Astrocyte of the spinal cord (primary cell): ENCODE measurements at regions not wholly inside any gene's neighbourhood (a gene's known extent, or its start where the extent isn't known, plus 50 kb on each side); places are given as distances from the start of the nearest gene placed in this dataset.
"Not testable (repeated sequence)": the region's sequence is repeated elsewhere in the genome, so short reads cannot be mapped to it uniquely, and the experiment has no call there.

Experiments used
- DNase-seq: peaks from one replicate; pipeline ENCODE4 v3.0.0; 2011; ENCODE audit warnings: low read depth, low spot score
- H3K4me3 ChIP-seq: 2 replicates; pipeline ENCODE4 v1.5.1; 2011; ENCODE audit warnings: low read depth, mild to moderate bottlenecking, low read length, moderate library complexity
- in situ Hi-C: cut with HindIII; loops from 2 replicates; pipeline ENCODE4 v1.10.0; 2017; ENCODE audit warnings: low sequenced_read_pairs
- TF ChIP-seq, protein P1 (sequence below): IDR thresholded peaks from 2 replicates; pipeline ENCODE4 v1.5.1; 2012; ENCODE audit warnings: low read depth, mild to moderate bottlenecking, low read length, inconsistent platforms

DNA sequence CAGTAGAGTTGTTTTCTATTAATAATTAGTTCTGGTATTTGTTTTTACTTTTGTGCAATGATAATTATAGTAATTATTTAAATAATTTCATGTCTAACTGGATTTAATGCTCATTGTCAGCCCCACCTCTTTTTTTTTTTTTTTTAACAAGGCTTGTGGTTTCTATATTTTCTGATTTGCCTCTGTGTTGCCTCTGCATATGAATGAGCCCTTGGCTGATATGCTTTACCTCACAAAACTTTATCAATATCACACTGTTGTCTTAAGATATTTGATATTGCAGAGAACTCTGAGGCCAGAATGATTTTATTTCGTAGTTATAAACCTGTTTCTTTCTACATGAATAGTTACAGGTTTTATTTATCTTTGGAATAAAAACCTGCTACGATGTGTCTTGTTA, 116.2 kb upstream of the ATP2B1 start:
- H3K4me3 ChIP-seq: no peak overlapping the region

DNA sequence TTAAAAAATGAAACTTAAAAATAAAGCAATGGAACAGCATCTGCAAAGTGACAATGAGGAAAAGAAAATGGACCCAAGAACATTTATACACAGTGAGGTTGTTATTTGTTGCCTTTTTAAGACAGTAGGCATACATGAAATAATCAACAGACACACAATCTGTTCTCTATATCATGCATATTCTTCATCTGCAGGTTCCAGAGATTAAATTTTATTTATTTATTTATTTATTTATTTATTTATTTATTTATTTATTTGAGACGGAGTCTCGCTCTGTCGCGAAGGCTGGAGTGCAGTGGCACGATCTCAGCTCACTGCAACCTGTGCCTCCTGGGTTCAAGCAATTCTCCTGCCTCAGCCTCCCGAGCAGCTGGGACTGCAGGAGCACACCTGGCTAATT, 114.4 kb upstream of the ATP2B1 start:
- DNase-seq, in situ Hi-C loops: not testable (repeated sequence)

More for the DNA sequence above, 116.2 kb upstream of the ATP2B1 start:
- no peak for DNase-seq
- in situ Hi-C loops: no loop called here
- TF ChIP-seq, protein P1, sequence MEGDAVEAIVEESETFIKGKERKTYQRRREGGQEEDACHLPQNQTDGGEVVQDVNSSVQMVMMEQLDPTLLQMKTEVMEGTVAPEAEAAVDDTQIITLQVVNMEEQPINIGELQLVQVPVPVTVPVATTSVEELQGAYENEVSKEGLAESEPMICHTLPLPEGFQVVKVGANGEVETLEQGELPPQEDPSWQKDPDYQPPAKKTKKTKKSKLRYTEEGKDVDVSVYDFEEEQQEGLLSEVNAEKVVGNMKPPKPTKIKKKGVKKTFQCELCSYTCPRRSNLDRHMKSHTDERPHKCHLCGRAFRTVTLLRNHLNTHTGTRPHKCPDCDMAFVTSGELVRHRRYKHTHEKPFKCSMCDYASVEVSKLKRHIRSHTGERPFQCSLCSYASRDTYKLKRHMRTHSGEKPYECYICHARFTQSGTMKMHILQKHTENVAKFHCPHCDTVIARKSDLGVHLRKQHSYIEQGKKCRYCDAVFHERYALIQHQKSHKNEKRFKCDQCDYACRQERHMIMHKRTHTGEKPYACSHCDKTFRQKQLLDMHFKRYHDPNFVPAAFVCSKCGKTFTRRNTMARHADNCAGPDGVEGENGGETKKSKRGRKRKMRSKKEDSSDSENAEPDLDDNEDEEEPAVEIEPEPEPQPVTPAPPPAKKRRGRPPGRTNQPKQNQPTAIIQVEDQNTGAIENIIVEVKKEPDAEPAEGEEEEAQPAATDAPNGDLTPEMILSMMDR: no peak

DNA sequence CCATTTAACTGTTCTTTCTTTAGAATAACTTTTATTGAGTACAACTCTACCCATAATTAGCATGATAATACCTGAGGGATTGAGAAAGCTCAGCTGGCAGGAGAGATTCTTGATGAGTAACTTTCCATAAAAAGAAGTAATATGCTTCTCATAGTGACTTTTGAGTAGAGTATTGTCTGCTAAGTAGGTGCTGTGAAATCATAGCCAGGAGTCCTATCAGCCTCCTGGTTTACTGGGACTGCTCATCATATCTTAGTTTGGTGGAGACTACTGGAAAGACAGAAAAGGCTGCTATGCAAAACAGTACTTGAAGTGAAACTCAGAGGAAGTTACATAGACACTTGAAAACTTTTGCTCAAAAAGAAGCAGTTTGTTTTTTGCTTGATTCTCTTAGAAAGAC, 113.3 kb upstream of the ATP2B1 start:
- TF ChIP-seq, protein P1: no peak
- in situ Hi-C loops: no loop called here
- DNase-seq: no peak
- H3K4me3 ChIP-seq: no peak overlapping the region

More for the DNA sequence above, 114.4 kb upstream of the ATP2B1 start:
- not testable (repeated sequence) for H3K4me3 ChIP-seq

DNA sequence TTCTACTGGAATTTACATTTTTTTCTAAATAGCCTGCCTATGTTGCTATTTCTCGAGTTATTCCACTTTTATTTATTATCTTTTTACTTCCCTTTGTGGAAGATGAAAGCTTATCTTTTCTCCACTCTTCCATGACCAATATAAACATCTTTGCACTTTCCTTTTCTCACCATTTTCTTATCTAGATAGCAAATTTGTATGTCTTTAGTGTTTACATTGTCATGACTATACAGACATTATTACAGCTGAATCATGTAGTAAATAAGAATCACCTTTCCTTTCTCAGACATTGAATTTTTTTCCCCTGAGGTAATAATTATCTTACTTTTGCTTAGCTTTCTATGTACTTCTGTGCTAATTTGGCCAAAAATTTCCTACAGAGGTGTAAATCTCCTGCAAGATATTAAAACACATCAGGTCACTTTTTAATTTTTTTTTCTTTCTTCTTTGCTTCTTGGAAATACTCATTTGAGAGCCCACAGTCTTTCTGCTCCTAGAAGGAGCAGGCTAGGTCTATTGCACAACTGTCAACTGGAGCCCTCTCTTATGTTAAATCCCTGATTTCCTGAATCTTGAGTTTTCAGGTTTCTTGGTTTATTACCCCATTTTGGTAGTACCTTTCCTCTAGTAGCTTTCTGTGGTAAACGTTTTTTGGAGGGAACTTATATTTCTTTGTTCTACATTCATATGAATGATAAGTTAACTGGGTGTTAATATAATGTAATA, 109.0 kb upstream of the ATP2B1 start:
- H3K4me3 ChIP-seq: no peak overlapping the region
- in situ Hi-C loops: no loop called here
- DNase-seq: no peak
- TF ChIP-seq, protein P1: no peak

- in situ Hi-C loops: no loop called here
- no peak for DNase-seq
- TF ChIP-seq, protein P1: no peak
- H3K4me3 ChIP-seq: no peak overlapping the region
Measured at GRCh38 chr12:89815225-89815624, 106.6 kb upstream of the ATP2B1 start.

DNA sequence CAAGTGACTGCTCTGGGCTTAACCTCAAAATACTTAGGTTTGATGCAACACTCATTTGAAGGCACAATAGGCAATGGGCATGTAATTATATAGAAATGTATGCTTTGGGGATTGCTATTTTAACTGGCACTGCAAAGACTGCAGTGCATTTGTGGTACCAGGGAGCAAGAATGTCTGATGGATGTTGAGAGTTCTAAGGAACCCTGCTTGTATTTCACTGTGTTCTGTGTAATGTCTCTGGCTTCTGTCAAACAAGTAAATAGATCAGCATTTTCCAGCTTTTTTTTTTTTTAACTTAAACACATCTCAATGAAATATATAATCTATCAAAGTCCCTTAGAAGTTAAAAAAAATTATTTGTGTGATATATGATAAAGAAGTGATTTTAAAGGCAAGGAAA, 94.8 kb upstream of the ATP2B1 start:
- DNase-seq: no peak
- in situ Hi-C loops: no loop called here
- TF ChIP-seq, protein P1: no peak
- H3K4me3 ChIP-seq: no peak overlapping the region

DNA sequence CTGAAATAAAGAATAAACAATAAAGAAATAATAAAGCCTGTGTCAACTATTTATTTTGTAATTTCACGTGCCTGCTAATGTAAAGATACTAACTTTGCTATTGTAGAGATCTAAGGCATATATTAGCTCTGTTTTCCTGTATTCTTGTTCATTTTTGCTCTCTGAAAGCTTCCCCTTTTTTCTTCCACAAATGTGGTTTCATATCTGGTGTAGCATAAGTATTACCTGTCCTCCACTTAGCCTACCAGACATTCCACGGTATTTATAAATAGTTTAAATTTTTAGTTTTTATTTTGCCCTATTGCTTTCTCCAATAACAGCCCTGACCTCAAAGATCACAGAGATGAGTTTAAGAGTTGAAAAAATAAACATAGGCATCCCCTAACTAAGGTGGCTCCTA, 92.6 kb upstream of the ATP2B1 start:
- in situ Hi-C loops: no loop called here
- no peak overlapping the region for H3K4me3 ChIP-seq
- DNase-seq: no peak
- TF ChIP-seq, protein P1: no peak
